Left renal pelvis (tissue), 4 donors: ENCODE measurements at regions not wholly inside any gene's neighbourhood (a gene's known extent, or its start where the extent isn't known, plus 50 kb on each side); places are given as distances from the start of the nearest gene placed in this dataset.
"Not testable (repeated sequence)": the region's sequence is repeated elsewhere in the genome, so short reads cannot be mapped to it uniquely, and the experiment has no call there.

Experiments
- DNase-seq, 4 donors: peaks; one replicate each; pipeline ENCODE4 v3.0.0-alpha.2; 2013; ENCODE audit warnings: low read depth in 4 of 4, low spot score in 3 of 4

DNA sequence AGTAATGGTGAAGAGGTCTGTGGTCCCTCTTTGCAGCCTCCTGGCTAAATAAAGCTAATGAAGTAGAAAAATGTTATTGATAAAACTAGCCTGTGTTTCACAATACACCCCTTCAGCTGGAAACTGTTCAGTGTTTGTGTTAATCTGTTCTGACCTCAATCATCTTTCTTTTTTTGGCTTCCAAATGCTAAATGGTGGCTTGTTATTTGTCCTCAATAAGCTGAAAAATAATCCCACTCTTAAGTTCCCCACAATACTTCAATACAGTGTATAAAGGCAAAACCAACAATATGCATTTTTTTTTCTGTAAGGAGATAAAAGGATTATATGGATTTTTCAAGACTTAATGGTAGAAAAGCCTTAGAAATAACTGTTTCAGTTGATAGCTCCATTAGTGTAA is 560.5 kb downstream of the TUSC1 start:
- DNase-seq, result no peak

GRCh38 chr9:25102204-25102603 is 556.5 kb upstream of the IZUMO3 start:
- not testable (repeated sequence) for DNase-seq

DNA sequence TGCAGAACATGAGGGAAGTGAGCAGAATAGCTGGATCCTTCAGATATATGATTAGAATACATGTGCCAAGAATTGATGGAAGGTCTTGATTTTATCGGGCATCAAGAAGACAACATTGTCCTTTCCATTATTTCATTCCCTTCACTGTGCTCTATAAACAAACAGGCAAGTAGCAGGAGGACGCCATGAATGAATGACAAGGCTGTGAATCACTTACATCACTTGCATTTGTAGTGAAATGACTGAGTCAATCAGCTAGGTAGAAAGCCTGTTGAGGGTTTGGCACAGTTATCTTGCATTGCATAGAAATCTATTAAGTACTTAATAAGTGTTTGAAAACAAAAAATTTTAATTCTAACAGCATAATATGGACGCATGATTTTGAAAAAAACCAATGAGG is 548.8 kb upstream of the IZUMO3 start:
- DNase-seq, result no peak

DNA sequence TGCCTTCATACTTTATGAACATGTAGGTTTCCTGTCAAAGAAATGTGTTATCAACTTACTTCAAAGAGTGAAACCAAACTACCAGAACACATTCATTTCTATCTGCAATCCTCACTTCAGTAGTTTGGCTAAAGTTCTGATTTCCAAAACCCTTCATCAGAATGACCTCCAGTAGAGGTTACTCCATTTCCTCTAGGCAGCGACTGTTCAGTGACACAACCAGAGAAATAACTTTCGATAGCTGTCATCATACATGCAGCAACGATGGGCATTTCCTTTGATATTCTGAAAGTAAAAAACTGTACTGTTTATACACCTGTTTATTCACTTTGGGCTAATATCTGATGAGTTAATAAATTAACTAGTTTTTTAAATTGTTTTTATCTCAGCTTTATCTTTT is 532.5 kb upstream of the IZUMO3 start:
- no peak for DNase-seq

- DNase-seq, result no peak
Measured at GRCh38 chr9:25048098-25048724, 502.5 kb upstream of the IZUMO3 start.

GRCh38 chr9:25045469-25045868 is 499.8 kb upstream of the IZUMO3 start:
- DNase-seq, result not testable (repeated sequence)

DNA sequence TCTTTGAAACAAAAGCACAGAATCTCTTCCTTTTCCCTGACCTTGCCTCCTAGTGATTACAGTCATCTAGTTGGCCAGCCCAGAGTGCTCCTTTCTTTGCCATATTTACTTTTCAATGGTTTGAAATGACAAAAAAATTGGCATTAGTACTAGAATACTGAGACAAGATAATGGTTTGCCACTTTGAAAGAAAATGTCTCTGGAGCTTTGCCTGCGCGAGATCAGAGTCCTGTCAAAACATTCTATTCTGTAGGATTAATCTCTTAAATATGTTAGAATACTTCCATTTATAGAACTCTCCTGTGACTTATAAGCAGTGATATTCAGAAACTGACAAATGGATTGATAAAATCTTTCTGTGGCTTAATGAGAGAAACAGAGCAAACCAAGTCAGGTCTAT is 484.0 kb upstream of the IZUMO3 start:
- DNase-seq, result no peak

- no peak for DNase-seq
Measured at GRCh38 chr9:25025686-25026085, 480.0 kb upstream of the IZUMO3 start.

- DNase-seq, result no peak
Measured at GRCh38 chr9:25025156-25025555, 479.5 kb upstream of the IZUMO3 start.

GRCh38 chr9:25017779-25018178 is 472.1 kb upstream of the IZUMO3 start:
- no peak for DNase-seq

DNA sequence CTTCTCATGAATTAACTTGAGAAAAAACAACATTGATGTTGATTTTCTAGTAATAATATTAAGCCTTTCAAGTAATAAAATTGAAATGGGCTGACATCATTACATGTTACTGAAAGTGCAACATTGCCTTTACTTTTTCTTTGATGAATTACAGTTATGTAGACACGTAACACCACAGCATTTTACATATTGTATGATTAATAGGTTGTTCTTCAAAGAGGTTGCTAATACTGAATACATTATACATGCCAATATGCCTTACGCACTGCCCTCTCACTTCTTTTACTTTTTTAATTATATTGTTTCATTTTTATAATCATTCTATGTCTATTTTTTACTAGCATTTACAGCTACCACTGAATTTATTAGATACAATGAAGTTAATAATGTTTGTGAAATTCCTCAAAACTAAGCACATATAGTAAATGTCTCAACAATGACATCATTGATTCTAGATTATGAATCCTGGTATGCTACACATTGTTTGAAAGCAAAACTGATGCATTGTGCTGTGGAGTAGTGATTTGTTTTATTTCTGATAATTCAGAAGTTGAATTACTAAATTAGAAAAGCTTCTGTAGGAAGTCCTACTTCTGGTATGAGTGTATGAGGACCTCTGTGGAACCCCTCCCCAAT is 464.4 kb upstream of the IZUMO3 start:
- no peak for DNase-seq

DNA sequence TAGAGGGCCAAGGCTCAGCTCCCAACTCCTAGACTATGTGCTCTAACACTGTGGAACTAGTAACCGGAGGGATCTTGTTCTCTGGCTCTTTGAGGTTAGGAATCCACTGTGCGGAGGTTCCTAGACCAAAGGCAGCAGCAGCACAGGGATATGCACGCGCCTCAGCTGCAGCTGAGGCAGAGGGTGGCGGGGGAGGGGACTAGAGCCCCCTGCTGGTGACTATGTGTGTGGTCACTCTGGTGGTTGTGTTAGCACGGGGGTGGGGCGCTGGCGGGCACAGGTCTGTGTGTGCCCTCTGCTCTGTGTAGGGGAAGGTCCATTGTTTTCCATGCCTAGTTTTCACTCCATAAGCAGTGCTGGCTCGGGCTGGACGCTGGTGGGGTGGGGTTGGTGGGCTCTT is 458.0 kb upstream of the IZUMO3 start:
- no peak for DNase-seq

DNA sequence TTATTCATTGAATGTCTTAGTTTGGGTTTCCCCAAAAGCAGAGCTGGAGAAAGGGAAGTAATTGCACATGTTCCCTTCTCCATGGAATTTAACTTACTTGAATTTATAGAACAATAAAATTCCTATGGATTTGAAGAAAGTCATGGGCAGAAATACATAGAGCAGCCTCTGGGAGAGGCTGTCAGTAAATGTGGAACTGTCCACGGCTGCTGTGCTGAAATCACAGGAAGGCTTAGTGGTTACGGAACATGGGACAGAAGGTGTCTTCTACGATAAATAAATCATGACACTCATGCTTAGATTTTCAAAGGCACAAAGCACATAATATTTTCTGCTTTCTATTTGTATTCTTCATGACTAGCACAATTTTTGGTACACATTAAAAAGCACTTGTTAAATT is 440.6 kb upstream of the IZUMO3 start:
- peak in 1 of 4 donors; percentile 9 for DNase-seq

- not testable (repeated sequence) for DNase-seq
Measured at GRCh38 chr9:24970780-24971179, 425.1 kb upstream of the IZUMO3 start.

- DNase-seq, result no peak
Measured at GRCh38 chr9:24961762-24962161, 416.1 kb upstream of the IZUMO3 start.

GRCh38 chr9:24953070-24953469 is 407.4 kb upstream of the IZUMO3 start:
- DNase-seq, result no peak

DNA sequence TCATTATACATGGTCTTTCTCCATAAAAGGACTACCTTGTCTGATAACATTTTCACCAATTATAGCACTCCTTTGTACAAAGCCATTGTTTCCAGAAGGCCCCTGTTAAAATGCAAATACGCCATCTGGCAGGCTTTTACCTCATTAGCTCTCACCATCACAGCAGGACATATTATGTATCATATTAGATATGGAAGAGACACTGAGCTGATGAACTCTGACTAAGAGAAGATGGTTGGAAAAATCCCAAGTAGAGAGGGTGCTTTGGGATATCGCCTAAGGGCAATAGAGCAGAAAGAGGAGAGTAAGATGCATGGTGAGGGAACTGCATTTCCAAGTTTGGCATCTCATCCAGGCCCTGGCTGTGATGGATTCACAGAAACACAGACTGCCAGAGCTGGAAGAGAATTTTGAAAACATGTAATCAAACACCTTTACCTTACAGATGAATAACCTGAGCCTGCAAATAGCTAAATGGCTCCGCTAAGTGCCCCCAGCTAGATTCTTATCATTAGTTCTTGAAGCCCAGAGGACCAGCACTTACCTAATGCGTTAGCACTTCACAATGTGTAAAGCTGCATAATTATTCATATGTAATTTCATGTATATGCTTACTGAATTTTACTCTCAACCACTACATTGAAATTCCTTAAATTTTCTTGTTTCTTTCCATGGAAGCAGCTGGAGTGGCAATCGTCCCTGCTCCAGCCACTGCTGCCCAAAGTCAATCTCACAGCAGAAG is 393.6 kb upstream of the IZUMO3 start:
- DNase-seq, result no peak

DNA sequence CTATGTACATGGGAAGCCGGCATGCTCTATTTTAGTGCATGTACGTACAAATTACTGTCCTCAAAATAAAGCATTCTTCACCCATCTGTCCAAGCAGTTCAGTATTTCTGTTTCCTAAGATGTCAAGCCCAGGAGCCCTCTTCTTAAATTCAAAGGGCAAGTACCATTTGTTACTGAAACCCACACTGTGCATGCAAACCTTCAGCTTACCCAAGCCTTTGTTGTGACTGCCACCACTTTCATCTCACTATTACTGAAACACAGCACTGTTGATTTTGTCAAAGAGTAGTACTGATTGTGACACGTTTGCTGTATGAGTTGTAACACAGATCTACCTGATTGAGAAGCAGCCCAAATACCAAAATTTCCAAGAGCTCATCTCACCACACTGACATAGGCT is 390.4 kb upstream of the IZUMO3 start:
- no peak for DNase-seq

DNA sequence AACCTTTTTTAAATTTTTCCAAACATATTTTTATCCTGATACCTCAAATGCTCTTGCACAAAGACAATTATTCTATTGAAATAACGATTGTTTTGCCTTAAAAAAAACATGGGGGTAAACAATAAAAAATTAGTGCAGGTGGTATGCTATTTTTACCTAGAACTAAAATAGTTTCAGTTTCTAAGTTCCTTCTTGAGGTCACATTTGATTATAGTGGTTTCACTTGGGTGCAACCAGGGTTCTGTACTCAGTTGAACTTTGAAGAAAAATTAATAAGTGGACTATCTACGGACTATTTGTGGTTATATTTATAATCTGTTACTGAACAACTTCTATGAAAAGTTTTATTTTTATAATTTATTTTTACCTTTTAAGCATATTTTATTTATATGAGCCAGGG is 387.1 kb upstream of the IZUMO3 start:
- no peak for DNase-seq

GRCh38 chr9:24931894-24932293 is 386.2 kb upstream of the IZUMO3 start:
- no peak for DNase-seq

DNA sequence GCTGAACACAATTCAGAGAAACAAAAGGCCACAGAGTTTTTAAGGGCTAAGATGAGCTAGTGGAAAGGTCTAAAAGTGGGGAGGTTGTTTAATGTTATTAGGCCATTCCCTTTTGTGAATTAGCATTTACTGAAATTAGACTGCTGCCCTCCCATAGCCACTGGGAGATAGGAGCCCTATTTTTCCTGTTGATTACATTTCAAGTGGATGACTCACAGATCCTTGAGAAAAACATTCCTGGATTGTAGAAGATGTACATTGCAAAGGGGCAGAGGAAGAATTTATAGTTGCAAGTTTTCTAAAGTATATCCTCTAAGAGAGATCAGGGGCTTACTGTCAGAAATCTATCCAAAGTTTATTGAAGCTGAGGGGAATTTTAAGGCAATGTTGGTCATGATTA is 367.1 kb upstream of the IZUMO3 start:
- DNase-seq, result no peak

GRCh38 chr9:24901319-24901718 is 355.6 kb upstream of the IZUMO3 start:
- no peak for DNase-seq
